ENCODE measurements at regions not wholly inside any gene's neighbourhood (a gene's known extent, or its start where the extent isn't known, plus 50 kb on each side); places are given as distances from the start of the nearest gene placed in this dataset.
"Not testable (repeated sequence)": the region's sequence is repeated elsewhere in the genome, so short reads cannot be mapped to it uniquely, and the experiment has no call there.

- no peaks in the 10 kb centered on the region for H3K27me3 ChIP-seq
- intact Hi-C loops (cut with DNase I) = no loop called here
- no peaks in the 10 kb centered on the region for H3K4me1 ChIP-seq
- WGBS, 2 donors = 90 to 94% methylated on average over 2 of the region's 2 CpGs
- no peaks in the 10 kb centered on the region for H3K36me3 ChIP-seq
- DNase-seq (no peak), ATAC-seq (no peak)
- H3K9me3 ChIP-seq = peaks cover 0 to 35% (median 9%) of the 10 kb centered on the region in 11 donors
- no peak for TF ChIP-seq CTCF (IDR thresholded peaks at IDR 0.05)
- no peak overlapping the region for H3K4me3 ChIP-seq
- H3K27ac ChIP-seq = no peak overlapping the region
Observed at GRCh38 chr4:124167602-124168001, 544.9 kb downstream of the ANKRD50 start.

DNA sequence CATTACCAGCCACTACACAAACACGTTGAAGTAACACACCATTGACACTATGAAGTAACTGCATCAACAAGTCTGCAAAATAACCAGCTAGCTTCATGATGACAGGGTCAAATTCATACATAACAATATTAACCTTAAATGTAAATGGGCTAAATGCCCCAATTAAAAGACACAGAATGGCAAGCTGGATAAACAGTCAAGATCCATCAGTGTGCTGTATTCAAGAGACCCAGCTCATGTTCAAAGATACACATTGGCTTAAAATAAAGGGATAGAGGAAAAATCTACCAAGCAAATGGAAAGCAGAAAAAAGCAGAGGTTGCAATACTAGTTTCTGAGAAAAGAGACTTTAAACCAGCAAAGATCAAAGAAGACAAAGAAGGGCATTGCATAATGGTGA is 543.0 kb downstream of the ANKRD50 start:
- H3K4me1 ChIP-seq; H3K27ac ChIP-seq; H3K27me3 ChIP-seq; DNase-seq; ATAC-seq; H3K36me3 ChIP-seq; H3K4me3 ChIP-seq; intact Hi-C loops (cut with DNase I): not testable (repeated sequence)
- WGBS, 2 donors = 94 to 95% methylated on average over 1 of the region's 1 CpG
- H3K9me3 ChIP-seq = peaks cover 0 to 35% (median 9%) of the 10 kb centered on the region in 11 donors

DNA sequence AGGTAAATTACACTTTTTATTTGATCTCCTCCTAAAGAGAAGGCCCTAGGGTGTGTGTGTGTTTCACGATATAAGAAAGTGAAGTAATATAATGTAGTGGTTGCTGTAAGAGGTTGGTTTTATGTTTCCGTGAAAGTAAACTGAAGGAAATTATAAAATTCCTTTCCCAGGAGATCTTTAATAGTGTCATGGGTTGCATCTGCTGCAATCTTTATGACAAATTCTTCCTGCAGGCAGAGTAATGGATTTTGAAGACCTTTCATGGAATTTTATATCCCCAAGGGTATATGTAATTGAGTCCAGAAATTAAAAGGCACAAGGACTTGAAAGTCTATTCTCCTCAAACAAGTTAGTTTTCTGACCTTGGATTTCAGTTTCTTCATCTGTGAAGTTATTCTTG is 538.6 kb downstream of the ANKRD50 start:
- intact Hi-C loops (cut with DNase I) = no loop called here
- no peaks in the 10 kb centered on the region for H3K36me3 ChIP-seq
- WGBS, 2 donors = 55 to 56% methylated on average over 2 of the region's 2 CpGs
- no peak overlapping the region for H3K4me3 ChIP-seq
- no peaks in the 10 kb centered on the region for H3K27me3 ChIP-seq
- no peaks in the 10 kb centered on the region for H3K4me1 ChIP-seq
- no peak for TF ChIP-seq CTCF (IDR thresholded peaks at IDR 0.05)
- peaks cover 0 to 31% (median 7%) of the 10 kb centered on the region in 11 donors for H3K9me3 ChIP-seq
- ATAC-seq = no peak
- no peak overlapping the region for H3K27ac ChIP-seq
- no peak for DNase-seq

DNA sequence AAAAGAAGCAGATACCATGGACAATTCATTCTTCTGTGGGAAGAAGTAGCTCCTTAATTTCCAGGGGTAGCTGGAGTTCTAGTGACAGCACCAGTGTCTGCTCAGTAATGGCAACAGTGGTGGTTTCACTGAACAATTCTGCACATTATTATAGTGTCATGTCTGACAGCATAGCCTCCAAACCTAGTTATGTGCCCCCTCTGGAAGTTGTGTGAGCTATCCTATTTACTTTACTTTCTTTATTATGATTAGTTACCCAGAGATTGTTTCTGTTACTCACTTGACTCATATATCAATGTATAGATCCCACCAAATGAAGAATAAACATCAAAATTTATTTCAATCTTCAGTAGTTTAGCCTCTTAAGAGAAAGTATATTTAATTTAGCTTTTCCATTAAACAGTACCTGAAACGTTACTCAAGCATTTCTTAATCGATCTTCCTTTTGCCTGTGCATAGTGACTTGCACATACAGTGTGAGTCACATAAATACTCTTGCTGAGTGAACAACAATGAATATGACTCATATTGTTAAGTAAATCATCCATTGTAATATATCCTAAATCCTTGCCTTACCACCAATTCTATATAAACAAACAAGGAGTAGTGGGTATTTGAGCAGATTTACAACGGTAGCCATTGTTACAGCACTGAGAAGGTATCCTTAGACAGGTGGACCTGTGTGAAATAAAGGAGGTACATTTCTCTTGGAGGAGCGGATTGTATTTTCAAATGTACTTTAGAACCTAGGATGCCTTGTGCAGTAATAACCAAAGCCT is 534.7 kb downstream of the ANKRD50 start:
- 94 to 97% methylated on average over 4 of the region's 4 CpGs for WGBS, 2 donors
- H3K36me3 ChIP-seq = no peaks in the 10 kb centered on the region
- H3K4me3 ChIP-seq = no peak overlapping the region
- ATAC-seq = no peak
- no peak for DNase-seq
- H3K9me3 ChIP-seq = peaks cover 0 to 3% (median 0%) of the 10 kb centered on the region in 11 donors
- H3K27me3 ChIP-seq = no peaks in the 10 kb centered on the region
- no peak overlapping the region for H3K27ac ChIP-seq
- H3K4me1 ChIP-seq = no peaks in the 10 kb centered on the region
- intact Hi-C loops (cut with DNase I) = no loop called here
- no peak for TF ChIP-seq CTCF (IDR thresholded peaks at IDR 0.05)

- H3K27ac ChIP-seq = no peak overlapping the region
- peak in 1 of 8 donors; percentile 22 for ATAC-seq
- no peaks in the 10 kb centered on the region for H3K36me3 ChIP-seq
- DNase-seq = no peak
- TF ChIP-seq CTCF (IDR thresholded peaks at IDR 0.05) = no peak
- no peaks in the 10 kb centered on the region for H3K9me3 ChIP-seq
- H3K27me3 ChIP-seq = no peaks in the 10 kb centered on the region
- 79 to 81% methylated on average over 4 of the region's 4 CpGs for WGBS, 2 donors
- no peaks in the 10 kb centered on the region for H3K4me1 ChIP-seq
- H3K4me3 ChIP-seq = no peak overlapping the region
- intact Hi-C loops (cut with DNase I) = no loop called here
Observed at GRCh38 chr4:124178449-124179021, 534.0 kb downstream of the ANKRD50 start.
